HG03280 (cell line): ENCODE measurements at regions not wholly inside any gene's neighbourhood (a gene's known extent, or its start where the extent isn't known, plus 50 kb on each side); places are given as distances from the start of the nearest gene placed in this dataset.

ENCODE experiments used
- ATAC-seq: cut with Tn5 transposase; IDR thresholded peaks from one replicate; pipeline ENCODE4 v1.9.1; 2021; ENCODE audit warnings: mild to moderate bottlenecking, moderate library complexity; ENCODE audit not compliant: unreplicated experiment

DNA sequence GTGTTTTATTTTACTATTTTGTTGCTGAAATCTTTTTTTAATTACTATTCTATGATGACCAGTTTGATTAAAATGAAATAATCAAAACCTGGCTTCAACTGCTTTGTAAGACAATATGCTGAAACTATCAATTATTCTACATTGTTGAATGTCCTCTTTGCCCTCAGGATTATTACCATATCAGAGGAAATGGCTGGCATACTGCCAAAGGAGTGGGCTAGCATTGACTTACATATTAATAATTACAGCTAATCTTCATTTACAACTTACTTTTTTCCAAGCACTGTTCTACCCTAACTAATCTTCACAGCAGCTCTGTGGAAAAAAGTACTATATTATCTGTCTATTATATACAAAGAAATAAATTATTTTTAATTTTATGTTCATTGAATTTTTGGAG lies 560.5 kb downstream of the BCKDHB start:
- no peak for ATAC-seq

DNA sequence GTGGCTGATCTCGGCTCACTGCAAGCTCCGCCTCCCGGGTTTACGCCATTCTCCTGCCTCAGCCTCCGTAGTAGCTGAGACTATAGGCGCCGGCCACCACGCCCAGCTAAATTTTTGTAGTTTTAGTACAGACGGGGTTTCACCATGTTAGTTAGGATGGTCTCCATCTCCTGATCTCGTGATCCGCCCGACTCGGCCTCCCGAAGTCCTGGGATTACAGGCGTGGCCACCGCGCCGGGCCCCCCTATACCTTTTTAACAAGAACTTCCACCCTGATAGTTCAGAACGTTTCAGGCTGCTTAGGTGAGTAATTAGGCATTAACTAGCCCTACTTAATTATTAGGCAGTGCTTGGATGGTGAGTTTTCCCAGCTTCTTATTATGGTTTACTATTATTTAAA lies 552.5 kb downstream of the BCKDHB start:
- ATAC-seq, result no peak

DNA sequence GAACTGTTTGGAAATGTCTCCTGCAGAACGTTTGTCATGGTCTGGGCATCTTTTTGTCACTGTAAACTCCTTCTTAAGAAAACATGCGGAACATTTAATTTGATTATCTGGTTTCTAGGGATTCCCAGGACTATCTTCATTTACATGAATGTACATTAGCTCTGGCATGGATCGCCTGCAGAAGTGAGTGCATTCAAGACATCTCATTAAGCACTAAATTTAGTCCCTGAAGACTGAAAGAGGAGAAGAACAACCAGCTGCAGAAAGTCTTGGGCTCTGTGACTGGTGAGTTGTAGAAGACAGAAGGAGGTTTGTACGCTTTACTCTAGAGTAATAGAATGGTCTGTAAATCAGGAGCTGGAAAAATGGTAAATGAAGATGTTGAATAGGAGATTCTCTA lies 540.7 kb downstream of the BCKDHB start:
- ATAC-seq, result no peak

DNA sequence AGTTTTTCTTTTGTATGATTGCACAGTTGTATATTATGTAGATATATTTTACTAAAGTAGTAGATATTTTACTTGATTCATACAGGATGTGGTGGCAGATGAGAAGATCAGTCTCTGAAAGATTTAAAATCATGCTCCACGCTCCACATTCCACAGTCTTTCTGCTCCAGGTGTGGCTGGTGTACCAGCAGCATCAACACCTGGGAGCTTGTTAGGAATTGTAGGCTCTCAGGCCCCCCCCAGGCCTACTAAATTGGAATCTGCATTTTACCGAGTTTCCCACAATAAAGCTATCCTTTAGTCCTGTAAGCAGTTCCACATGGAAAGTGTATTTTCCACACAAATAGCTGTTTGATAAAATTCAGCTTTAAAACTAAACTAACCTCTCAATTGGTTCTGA lies 537.4 kb downstream of the BCKDHB start:
- ATAC-seq, result no peak

DNA sequence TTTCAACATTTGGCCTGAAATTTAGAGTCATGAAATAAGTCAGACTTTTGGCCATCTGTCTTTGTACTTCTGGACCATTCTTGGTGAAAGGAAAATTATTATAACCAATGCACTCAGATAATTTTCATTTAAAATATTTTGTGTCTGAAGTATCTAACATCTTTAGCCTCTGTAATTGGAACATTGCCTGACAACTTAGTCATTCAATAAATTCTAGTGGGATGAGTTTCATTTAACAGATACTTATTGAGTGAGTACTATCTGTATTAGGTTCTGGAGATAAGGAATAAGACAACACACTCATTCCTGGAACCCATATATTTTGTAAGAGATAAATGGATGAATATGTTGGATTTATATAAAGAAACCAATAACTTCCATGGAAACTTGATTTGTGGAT lies 536.0 kb downstream of the BCKDHB start:
- no peak for ATAC-seq

DNA sequence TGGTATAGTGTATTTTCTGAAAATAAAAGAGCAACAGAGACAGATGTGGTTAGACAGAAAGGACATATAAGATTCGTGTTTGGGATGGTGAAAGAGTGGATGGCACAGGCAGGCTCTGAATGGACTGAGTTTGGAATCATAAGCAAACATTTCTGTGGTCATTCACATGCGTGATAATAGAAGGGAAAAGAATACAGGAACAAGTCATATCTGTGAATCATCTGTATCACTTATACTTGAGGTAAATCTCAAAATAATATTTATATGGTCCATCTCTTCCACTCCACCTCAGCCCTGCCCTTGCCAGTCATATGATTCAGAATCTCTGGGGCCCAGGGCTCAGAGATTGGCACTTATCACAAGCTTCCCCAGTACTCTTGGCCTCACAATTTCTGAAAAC lies 535.1 kb downstream of the BCKDHB start:
- no peak for ATAC-seq

DNA sequence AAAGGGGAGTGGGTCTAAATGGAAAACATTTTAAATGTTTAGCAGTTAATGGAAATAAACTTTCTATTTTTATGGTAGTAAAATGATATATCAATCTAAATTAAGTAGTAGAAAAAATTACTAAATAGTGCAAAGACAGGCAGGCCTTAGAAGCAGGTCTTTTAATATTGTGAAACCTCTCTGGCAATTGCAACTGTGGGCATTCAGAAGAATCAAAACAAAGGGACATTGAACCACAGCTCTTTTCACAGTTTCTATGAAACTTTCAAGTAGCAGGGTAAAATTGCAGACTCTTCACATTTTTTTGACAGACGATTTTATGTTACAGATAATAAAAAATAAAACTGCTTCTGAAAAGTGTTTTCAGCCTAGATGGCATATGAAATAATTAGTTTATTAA lies 533.7 kb downstream of the BCKDHB start:
- ATAC-seq, result no peak

DNA sequence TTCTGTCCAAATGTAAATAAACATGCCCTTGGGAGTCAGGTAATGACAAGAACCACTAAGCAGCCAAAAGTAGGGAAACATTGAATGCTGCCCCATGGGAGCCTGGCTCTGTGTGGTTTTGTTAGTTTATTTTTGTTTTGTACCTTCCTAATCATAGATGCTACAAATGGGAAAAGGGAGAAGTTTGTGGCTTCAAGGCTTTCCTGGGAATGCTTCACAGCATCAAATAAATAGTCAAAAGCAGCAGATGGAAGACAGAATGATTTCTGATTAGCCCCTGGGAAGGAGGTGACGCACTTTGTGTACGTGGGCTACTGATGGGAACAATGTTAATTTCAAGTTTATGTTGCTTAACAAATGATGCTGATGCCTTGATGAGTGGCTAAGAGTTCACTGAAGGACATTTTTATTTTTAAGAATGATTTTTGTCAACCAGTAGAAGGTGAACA lies 532.7 kb downstream of the BCKDHB start:
- no peak for ATAC-seq

DNA sequence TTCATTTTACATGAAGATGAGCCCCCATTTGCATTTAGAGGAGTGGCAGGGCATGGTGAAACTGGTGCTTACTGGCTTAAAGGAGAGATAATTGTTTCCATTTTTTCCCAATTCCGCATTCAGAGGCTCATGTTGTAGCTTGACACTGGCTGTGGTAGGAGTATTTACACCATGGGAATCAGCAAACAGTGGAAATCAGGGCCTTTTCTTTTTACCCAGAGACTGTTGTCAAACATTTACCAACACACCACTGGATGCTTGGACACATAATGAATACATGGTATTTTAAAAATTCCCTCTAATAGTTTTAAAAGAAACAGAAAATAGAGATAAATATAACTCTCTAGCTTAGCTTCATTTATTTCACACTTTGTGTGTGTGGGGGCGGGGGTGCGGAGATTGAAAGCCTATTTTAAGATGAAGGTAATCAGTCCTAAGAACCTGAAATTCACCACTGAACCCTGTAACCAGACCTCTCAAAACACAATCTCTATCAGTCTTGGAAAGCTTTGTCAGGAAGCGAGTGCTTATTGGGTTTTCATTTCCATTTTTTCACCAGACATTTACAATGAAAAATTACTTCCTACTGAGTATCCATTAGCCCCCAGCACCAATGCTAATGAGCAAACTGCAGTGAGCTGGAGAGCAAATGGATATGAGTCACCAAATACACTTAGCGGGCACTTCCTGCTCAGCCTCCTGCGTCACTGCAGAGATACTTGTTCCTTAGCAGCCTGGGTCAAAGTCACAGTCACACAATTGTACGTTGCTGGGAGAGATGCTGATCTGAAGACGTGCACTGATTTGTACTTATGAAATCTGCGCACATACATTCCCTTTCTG lies 532.0 kb downstream of the BCKDHB start:
- peak; percentile 96 for ATAC-seq

DNA sequence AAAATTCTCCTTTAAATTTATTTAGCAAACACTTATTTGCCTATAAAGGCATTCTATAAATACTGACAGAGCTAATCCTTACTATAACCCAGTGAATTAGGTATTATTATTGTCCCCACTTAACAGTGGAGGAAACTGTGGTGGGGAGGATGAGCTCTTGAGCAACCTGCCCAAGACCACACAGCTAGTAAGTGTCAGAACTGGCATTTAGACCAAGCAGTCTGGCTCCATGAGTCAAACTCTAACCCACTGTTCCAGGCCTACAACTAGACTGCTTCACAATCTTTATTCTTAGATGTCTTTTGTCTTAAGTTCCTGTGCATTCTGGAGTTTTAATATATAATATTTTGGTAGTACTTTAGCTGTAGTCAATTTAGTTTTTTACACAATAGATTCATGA lies 530.8 kb downstream of the BCKDHB start:
- ATAC-seq, result no peak

DNA sequence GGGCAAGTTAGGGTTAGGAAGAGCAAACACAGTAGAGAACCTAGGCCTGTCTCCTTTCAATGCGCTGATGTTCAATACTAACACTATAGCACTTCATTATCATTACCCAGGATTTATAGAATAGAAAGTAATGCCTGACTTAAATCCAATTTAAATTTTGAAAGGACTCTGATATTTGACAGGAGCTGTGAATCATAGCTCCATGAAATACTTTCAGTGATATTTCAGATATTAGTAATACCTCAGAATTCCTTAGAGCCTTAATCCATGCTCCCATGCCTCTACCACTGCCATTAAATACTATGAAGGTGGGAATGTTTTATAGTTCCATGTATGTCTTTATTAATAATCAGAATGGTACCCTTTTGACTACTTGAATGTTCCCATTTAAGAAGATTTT lies 530.2 kb downstream of the BCKDHB start:
- no peak for ATAC-seq

DNA sequence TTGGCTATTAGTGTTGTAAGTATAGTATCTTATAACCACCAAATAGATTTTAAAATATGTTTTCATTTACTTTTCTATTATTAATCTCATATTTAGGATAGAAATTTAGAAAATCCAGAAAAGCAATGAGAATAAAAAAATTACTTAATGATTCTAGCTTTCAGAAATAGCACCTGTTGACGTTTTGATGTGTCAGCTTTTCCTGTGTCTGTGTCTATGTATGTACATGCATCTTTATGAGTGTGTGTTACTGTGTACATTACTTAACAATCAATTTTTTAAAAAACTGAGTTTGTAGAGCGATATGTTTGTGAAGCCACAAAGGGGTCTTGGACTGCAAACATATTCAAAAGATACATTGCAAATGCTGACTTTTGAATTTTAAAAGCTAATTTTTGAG lies 526.9 kb downstream of the BCKDHB start:
- ATAC-seq, result no peak

DNA sequence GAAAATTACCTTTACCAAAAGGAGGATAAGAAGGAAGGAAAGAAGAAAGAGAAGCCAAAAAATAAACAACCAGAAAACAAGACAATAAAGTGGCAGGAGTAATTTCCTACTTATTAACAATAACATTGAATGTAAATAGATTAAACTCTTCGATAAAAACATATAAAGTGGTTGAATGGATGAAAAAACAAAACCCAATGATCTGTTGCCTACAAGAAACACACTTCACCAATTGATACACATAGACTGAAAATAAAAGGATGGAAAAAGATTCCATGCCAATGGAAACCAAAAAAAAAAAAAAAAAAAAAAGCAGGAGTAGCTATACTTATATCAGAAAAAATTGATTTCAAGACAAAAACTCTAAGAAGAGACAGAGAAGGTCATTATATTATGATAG lies 518.9 kb downstream of the BCKDHB start:
- ATAC-seq, result no peak

DNA sequence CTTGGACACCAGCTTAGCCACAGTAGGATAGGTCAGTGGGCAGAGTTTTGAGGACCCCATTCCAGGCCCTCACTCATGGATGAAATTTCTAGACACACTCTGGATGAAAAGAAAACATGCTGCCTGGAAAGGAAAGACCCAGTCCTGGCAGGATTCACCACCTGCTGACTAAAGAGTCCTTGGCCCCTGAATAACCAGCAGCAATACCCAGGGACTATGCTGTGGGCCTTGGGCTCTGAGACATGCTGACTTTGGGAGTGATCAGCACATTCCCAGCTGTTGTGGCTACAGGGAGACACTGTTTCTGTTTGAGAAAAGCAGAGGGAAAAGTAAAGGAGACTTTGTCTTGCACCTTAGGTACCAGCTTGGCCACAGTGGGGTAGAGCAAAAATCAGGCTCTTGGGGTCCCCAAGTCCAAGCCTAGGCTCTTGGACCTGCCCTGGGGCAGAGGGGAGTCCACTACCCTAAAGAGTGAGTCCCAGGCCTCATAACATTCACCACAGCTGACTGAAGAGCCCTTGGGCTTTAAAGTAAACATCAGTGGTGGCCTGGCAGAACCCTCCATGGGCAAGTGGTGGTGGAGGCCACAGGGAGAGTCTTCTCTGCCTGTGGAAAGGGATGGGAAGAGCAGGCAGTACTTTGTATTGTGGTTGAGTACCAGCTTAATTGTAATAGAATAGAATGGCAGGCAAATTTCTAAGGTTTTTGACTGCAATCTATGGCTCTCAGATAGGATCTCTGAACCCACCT lies 516.8 kb downstream of the BCKDHB start:
- ATAC-seq, result no peak

DNA sequence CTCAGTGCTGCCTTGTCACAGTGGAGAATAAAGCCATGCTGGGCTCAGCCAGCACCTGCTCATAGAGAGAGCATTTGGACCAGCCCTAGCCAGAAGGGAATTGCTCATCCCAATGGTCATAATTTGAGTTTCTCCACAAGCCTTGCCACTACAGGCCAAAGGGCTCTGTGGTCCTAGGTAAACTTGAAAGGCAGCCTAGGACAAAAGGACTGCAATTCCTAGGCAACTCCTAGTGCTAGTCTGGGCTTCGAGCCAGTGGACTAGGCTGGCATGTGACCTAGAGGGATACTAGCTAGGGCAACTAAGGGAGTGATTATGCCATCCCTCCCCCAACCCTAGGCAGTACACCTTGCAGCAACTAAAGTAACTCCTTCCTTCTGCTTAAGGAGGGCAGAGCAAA lies 516.2 kb downstream of the BCKDHB start:
- no peak for ATAC-seq

DNA sequence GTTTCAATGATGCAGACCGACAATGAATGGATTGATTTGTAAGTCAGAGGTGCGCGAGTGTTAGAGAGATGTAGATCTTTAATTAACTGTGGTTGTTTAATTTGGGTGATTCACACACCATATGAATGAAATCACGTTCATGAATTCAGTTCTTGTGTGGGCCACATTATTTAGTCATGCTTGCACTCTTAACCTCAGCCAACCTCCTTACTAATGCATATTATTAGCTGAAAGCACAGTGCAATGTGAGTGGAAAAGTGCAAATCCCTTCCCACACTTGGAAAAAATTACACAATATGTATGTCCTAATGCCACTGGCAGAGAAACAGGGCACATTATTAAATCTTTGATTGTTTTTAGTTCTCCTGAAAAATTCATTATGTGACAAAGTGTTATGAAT lies 512.5 kb downstream of the BCKDHB start:
- ATAC-seq, result no peak

DNA sequence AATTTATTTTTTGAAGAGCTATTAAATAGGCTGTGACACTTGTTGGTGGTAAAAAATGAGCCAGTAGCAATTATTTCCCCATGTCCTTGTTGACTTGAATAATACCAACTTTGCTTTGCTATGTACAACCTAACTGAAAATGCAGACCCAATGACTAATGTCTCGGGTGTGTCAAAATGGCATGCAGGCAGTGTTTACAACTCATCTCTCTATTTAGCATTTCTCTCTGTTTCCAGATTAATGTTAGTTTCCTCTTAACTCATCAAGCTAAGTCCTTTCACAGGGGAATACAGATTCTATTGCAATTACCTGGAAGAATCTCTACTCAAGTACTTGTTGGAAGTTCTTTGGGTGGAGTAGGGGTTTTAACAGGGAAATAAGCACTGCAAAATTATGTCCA lies 504.4 kb downstream of the BCKDHB start:
- ATAC-seq, result no peak

DNA sequence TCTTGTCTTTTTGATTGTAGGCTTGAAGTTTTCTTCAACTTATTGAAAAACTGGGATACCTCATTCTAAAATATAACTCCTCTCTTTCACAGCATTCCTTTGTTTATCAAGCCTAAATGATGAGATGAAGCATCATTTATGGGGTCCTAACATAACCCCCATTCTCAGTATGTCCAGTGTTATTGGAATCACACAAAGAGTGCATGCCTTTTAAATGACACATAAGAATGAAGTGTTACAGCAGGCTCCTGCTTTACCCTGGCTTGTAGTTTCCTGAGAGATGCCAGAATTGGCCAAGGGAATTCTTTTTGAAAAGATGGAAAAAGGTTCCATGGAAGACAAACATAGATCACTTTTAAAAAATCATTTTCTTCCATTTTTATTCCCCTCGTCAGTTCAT lies 502.4 kb downstream of the BCKDHB start:
- no peak for ATAC-seq

DNA sequence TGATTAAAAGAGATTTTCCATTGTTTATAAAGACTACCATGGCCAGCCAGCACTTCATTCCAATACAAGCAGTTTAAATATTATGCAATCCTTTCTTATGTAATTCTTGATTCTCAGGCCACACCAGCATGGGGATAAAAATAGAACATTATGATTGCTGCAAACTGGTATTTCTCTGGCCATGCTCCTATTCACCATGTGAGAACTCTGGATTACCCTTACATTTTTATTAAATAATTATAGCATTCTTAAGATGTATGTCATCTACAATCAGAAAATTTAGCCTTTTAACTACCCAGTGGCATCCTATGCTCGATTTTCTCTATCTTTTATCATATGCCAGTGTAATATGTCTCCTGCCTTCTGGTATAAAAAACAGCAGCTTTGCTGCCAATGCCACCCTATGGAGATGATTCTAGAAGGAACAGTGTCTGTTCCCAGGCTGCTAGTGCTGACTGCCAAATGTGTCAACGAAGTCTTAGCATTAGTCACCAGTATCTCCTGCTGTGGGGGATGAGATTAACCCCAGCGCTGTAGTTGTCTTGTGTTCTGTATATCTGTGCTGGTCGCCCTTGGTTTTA lies 501.4 kb downstream of the BCKDHB start:
- ATAC-seq, result no peak

DNA sequence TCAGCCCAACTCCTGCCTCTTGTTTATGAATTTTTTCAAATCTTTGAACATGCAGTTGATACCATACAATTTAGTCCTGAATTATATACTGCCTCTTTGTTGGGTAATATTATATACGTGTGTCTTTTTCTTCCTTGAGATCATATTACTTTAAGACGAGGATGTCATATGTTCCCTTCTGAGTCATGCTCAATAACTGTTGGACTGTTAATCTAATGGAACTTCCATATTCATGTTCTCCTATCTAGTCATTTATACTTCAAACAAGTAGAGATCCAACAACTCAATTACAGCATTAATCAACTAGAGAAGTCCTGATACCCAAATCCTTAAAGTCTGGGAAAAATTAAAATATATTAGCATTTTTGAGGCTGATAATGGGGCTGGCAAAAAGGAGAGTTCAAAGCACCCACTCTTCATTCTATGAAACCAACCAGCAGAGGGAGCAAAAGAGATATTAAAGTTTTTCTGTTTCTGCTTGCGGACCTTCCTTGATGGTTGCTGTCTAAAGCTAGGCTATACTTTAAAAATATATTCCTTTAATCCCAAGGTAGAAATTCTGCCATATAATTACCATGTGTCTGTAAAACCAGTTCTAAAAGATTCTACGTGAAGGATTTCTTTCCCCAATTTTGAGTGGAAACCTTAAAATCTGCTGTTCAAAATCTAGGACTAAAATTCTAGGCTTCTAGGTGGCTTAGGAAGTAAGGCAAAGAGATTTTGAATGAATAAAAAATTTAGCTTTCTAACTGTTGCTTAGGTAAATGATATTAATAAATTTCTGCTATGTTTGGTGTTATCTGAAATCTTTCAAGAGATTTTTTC lies 498.9 kb downstream of the BCKDHB start:
- peak; percentile 81 for ATAC-seq

DNA sequence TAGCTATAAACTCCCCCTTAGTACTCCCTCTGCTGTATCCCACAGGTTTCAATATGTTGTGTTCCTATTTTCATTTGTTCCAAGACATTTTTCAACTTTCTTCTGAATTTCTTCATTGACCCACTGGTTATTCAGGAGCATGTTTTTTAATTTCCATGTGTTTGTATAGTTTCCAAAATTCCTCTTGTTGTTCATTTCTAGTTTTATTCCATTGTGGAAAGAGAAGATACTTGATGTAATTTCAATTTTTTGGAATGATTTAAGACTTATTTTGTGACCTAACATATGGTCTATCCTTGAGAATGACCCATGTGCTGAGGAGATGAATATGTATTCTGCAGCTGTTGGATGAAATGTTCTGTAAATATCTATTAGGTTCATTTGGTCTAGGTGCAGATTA lies 497.2 kb downstream of the BCKDHB start:
- no peak for ATAC-seq
